ENCODE measurements at regions not wholly inside any gene's neighbourhood (a gene's known extent, or its start where the extent isn't known, plus 50 kb on each side); places are given as distances from the start of the nearest gene placed in this dataset.
"Not testable (repeated sequence)": the region's sequence is repeated elsewhere in the genome, so short reads cannot be mapped to it uniquely, and the experiment has no call there.

DNA sequence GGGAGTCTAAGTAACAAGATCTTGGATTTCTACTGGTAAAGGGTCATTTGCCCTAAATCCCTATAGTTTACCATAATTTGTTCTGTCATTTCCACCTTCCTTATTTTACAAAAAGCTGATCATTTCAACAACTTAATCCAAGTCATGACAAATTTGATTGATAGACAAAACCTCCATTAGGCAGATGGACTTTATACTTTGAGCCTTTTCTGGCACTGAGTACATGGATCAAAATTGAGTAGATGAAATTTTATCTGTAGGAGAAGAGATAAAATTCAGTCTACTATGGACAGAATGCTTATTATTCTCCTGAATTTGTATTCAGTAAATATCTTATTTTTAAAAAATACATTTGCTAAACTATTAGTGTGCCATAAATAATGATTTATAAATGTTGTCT is 62.6 kb upstream of the NRIP1 start:
- no peaks in the 10 kb centered on the region; a peak in 1 of 5 replicates for H3K27me3 ChIP-seq (ENCODE audit: control insufficient read depth in 2 of 2, insufficient read depth in 2 of 2, low read length in 2 of 2)
- no peak overlapping the region for H3K4me2 ChIP-seq (ENCODE audit: insufficient read depth, low read length)
- intact Hi-C loops (cut with micrococcal nuclease) (no loop called here), in situ Hi-C loops (cut with MboI) (no loop called here)
- H3K4me1 ChIP-seq (replicated peaks in 1 of 2; ENCODE audit: control insufficient read depth in 2 of 2, insufficient read depth in 2 of 2, low read length in 2 of 2) = no peaks in the 10 kb centered on the region
- no peaks in the 10 kb centered on the region for H3K9me1 ChIP-seq (ENCODE audit: control insufficient read depth, insufficient read depth, low read length)
- H2AFZ ChIP-seq (ENCODE audit: low read depth, low read length) = no peak overlapping the region
- FAIRE-seq (no peak), ATAC-seq (no peak), DNase-seq (ENCODE audit: extremely low read depth in 1 of 4, low spot score in 3 of 4) (no peak)
- no TSS peak for BruUV-seq (replicated peaks)
- no peak overlapping the region for H3K27ac ChIP-seq (ENCODE audit: extremely low read depth, low read depth, low read length)
- TF ChIP-seq ETS2 (tag; IDR thresholded peaks at IDR 0.05; ENCODE audit: borderline replicate concordance, poor library complexity, severe bottlenecking) = no peak
- TF ChIP-seq, protein P1, sequence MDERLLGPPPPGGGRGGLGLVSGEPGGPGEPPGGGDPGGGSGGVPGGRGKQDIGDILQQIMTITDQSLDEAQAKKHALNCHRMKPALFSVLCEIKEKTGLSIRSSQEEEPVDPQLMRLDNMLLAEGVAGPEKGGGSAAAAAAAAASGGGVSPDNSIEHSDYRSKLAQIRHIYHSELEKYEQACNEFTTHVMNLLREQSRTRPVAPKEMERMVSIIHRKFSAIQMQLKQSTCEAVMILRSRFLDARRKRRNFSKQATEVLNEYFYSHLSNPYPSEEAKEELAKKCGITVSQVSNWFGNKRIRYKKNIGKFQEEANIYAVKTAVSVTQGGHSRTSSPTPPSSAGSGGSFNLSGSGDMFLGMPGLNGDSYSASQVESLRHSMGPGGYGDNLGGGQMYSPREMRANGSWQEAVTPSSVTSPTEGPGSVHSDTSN (CRISPR knock-in tag; IDR thresholded peaks at IDR 0.05; ENCODE audit: low read depth) = no peak
- TF ChIP-seq, protein P1 (tag; conservative IDR thresholded peaks at IDR 0.05; ENCODE audit: low read depth) = no peak
- POLR2A ChIA-PET = no interaction called here
- H3K4me3 ChIP-seq = no peak overlapping the region
- no peaks in the 10 kb centered on the region for H3K9me3 ChIP-seq (replicated peaks; ENCODE audit: control insufficient read depth, insufficient read depth, low read depth, low read length)
- H3K9ac ChIP-seq (ENCODE audit: insufficient read depth in 1 of 2, low read depth in 2 of 2, low read length in 2 of 2) = no peak overlapping the region
- no peaks in the 10 kb centered on the region for H4K20me1 ChIP-seq (replicated peaks; ENCODE audit: control insufficient read depth, insufficient read depth, low read length)
- H3K36me3 ChIP-seq (ENCODE audit: control insufficient read depth, insufficient read depth, low read length) = no peaks in the 10 kb centered on the region
- CTCF ChIA-PET (ENCODE audit: low intra/inter-chr PET ratio) = no interaction called here
- H3K79me2 ChIP-seq (ENCODE audit: control insufficient read depth, insufficient read depth, low read length) = no peaks in the 10 kb centered on the region

DNA sequence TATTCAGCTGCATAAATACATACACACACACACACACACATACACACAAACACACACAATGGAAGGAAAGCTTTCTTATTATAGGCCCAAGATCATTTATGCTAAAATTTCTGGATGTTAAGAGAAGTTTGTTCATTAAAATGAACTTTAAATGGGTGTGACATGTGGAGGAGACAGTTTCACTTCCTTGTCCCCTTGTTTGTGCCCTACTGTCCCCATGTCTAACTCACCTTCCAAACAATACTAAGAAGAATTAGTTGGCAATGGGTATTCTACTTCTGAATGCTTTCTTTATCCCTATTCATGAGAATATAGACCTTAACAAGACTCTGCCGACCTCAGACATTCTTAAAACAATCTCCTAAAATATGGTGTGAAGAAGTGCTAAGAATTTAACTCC is 63.5 kb upstream of the NRIP1 start:
- H3K79me2 ChIP-seq (ENCODE audit: control insufficient read depth, insufficient read depth, low read length) = no peaks in the 10 kb centered on the region
- DNase-seq (ENCODE audit: extremely low read depth in 1 of 4, low spot score in 3 of 4) (no peak), ATAC-seq (no peak), FAIRE-seq (no peak)
- no peak overlapping the region for H3K4me2 ChIP-seq (ENCODE audit: insufficient read depth, low read length)
- CTCF ChIA-PET (ENCODE audit: low intra/inter-chr PET ratio) = no interaction called here
- no TSS peak for BruUV-seq (replicated peaks)
- no peaks in the 10 kb centered on the region for H3K4me1 ChIP-seq (replicated peaks in 1 of 2; ENCODE audit: control insufficient read depth in 2 of 2, insufficient read depth in 2 of 2, low read length in 2 of 2)
- no peak overlapping the region for H3K9ac ChIP-seq (ENCODE audit: insufficient read depth in 1 of 2, low read depth in 2 of 2, low read length in 2 of 2)
- H3K27ac ChIP-seq (ENCODE audit: extremely low read depth, low read depth, low read length) = no peak overlapping the region
- no peaks in the 10 kb centered on the region for H3K9me1 ChIP-seq (ENCODE audit: control insufficient read depth, insufficient read depth, low read length)
- no peaks in the 10 kb centered on the region; a peak in 1 of 5 replicates for H3K27me3 ChIP-seq (ENCODE audit: control insufficient read depth in 2 of 2, insufficient read depth in 2 of 2, low read length in 2 of 2)
- no peaks in the 10 kb centered on the region for H3K9me3 ChIP-seq (replicated peaks; ENCODE audit: control insufficient read depth, insufficient read depth, low read depth, low read length)
- H3K4me3 ChIP-seq = no peak overlapping the region
- POLR2A ChIA-PET = no interaction called here
- TF ChIP-seq, protein P2, sequence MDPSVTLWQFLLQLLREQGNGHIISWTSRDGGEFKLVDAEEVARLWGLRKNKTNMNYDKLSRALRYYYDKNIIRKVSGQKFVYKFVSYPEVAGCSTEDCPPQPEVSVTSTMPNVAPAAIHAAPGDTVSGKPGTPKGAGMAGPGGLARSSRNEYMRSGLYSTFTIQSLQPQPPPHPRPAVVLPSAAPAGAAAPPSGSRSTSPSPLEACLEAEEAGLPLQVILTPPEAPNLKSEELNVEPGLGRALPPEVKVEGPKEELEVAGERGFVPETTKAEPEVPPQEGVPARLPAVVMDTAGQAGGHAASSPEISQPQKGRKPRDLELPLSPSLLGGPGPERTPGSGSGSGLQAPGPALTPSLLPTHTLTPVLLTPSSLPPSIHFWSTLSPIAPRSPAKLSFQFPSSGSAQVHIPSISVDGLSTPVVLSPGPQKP (CRISPR knock-in tag; IDR thresholded peaks at IDR 0.05) = no peak
- H3K36me3 ChIP-seq (ENCODE audit: control insufficient read depth, insufficient read depth, low read length) = no peaks in the 10 kb centered on the region
- intact Hi-C loops (cut with micrococcal nuclease) = no loop called here
- H4K20me1 ChIP-seq (replicated peaks; ENCODE audit: control insufficient read depth, insufficient read depth, low read length) = no peaks in the 10 kb centered on the region
- in situ Hi-C loops (cut with MboI) = no loop called here
- 0% methylated on average over 1 of the region's 1 CpG for WGBS (ENCODE audit: insufficient coverage, low coverage, missing lambda C conversion rate)
- H2AFZ ChIP-seq (ENCODE audit: low read depth, low read length) = no peak overlapping the region

DNA sequence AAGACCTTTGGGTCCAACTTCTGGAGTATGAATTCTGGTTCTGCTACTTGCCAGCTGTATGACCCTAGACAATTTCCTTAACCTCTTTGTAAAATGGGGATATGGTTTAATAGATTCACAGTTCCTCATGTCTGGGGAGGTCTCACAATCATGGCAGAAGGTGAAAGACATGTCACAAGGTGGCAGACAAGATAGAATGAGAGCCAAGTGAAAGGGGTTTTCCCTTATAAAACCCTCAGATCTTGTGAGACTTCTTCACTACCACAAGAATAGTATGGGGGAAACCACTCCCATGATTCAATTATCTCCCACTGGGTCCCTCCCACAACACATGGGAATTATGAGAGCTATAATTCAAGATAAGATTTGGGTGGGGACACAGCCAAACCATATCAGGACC is 63.9 kb upstream of the NRIP1 start:
- H3K79me2 ChIP-seq (ENCODE audit: control insufficient read depth, insufficient read depth, low read length); H3K9me1 ChIP-seq (ENCODE audit: control insufficient read depth, insufficient read depth, low read length); H3K27me3 ChIP-seq (ENCODE audit: control insufficient read depth in 2 of 2, insufficient read depth in 2 of 2, low read length in 2 of 2); H3K4me3 ChIP-seq; in situ Hi-C loops (cut with MboI); H4K20me1 ChIP-seq (replicated peaks; ENCODE audit: control insufficient read depth, insufficient read depth, low read length); H2AFZ ChIP-seq (ENCODE audit: low read depth, low read length); H3K27ac ChIP-seq (ENCODE audit: extremely low read depth, low read depth, low read length); BruUV-seq (replicated peaks); CTCF ChIA-PET (ENCODE audit: low intra/inter-chr PET ratio); DNase-seq (ENCODE audit: extremely low read depth in 1 of 4, low spot score in 3 of 4); POLR2A ChIA-PET; intact Hi-C loops (cut with micrococcal nuclease); H3K4me1 ChIP-seq (replicated peaks in 1 of 2; ENCODE audit: control insufficient read depth in 2 of 2, insufficient read depth in 2 of 2, low read length in 2 of 2); H3K4me2 ChIP-seq (ENCODE audit: insufficient read depth, low read length); FAIRE-seq; H3K9ac ChIP-seq (ENCODE audit: insufficient read depth in 1 of 2, low read depth in 2 of 2, low read length in 2 of 2); H3K9me3 ChIP-seq (replicated peaks; ENCODE audit: control insufficient read depth, insufficient read depth, low read depth, low read length); ATAC-seq; H3K36me3 ChIP-seq (ENCODE audit: control insufficient read depth, insufficient read depth, low read length): not testable (repeated sequence)
